ENCODE measurements at regions not wholly inside any gene's neighbourhood (a gene's known extent, or its start where the extent isn't known, plus 50 kb on each side); places are given as distances from the start of the nearest gene placed in this dataset.

GRCh38 chr2:129723277-129724020 is 256.0 kb upstream of the RAB6C start:
- no peak for TF ChIP-seq CTCF (IDR thresholded peaks at IDR 0.05)
- no peak for TF ChIP-seq POLR2A (IDR thresholded peaks at IDR 0.05)

Measured in lower leg skin (tissue), 3 donors.